GM21576 (cell line): ENCODE measurements at regions not wholly inside any gene's neighbourhood (a gene's known extent, or its start where the extent isn't known, plus 50 kb on each side); places are given as distances from the start of the nearest gene placed in this dataset.
A peak's percentile ranks its signal among the peaks of the same experiment; 100 is the strongest.
"Not testable (repeated sequence)": the region's sequence is repeated elsewhere in the genome, so short reads cannot be mapped to it uniquely, and the experiment has no call there.

Source experiments
- ATAC-seq: cut with Tn5 transposase; IDR thresholded peaks from one replicate; pipeline ENCODE4 v1.9.1; 2021; ENCODE audit warnings: mild to moderate bottlenecking, moderate library complexity; ENCODE audit not compliant: unreplicated experiment

- no peak for ATAC-seq
These were observed 85.5 kb downstream of the PRR15 start for GRCh38 chr7:29649028-29649716.

- ATAC-seq = no peak
These were observed 86.2 kb downstream of the PRR15 start for GRCh38 chr7:29649876-29650275.

GRCh38 chr7:29651477-29651876, 87.8 kb downstream of the PRR15 start:
- ATAC-seq = no peak

GRCh38 chr7:29652556-29652955, 88.9 kb downstream of the PRR15 start:
- no peak for ATAC-seq

GRCh38 chr7:29654340-29654739, 90.7 kb downstream of the PRR15 start:
- ATAC-seq = not testable (repeated sequence)

GRCh38 chr7:29657288-29657687, 93.7 kb downstream of the PRR15 start:
- no peak for ATAC-seq

GRCh38 chr7:29657856-29658255, 94.2 kb downstream of the PRR15 start:
- ATAC-seq = no peak

- not testable (repeated sequence) for ATAC-seq
These were observed 95.6 kb downstream of the PRR15 start for GRCh38 chr7:29659213-29659612.

- ATAC-seq = not testable (repeated sequence)
These were observed 99.3 kb downstream of the PRR15 start for GRCh38 chr7:29662899-29663298.

GRCh38 chr7:29664999-29665398, 101.4 kb downstream of the PRR15 start:
- not testable (repeated sequence) for ATAC-seq

GRCh38 chr7:29667096-29667669, 103.5 kb downstream of the PRR15 start:
- ATAC-seq = not testable (repeated sequence)

- ATAC-seq = not testable (repeated sequence)
These were observed 107.7 kb downstream of the PRR15 start for GRCh38 chr7:29671286-29671685.

- ATAC-seq = not testable (repeated sequence)
These were observed 110.0 kb downstream of the PRR15 start for GRCh38 chr7:29673635-29674034.

GRCh38 chr7:29674626-29675025, 111.0 kb downstream of the PRR15 start:
- not testable (repeated sequence) for ATAC-seq

GRCh38 chr7:29677254-29677653, 113.6 kb downstream of the PRR15 start:
- not testable (repeated sequence) for ATAC-seq

- not testable (repeated sequence) for ATAC-seq
These were observed 116.3 kb downstream of the PRR15 start for GRCh38 chr7:29679963-29680362.

- ATAC-seq = not testable (repeated sequence)
These were observed 117.0 kb downstream of the PRR15 start for GRCh38 chr7:29680601-29681000.

GRCh38 chr7:29684151-29684786, 120.6 kb downstream of the PRR15 start:
- peak; percentile 16 for ATAC-seq

- ATAC-seq = peak; percentile 68
These were observed 121.3 kb upstream of the WIPF3 start for GRCh38 chr7:29684787-29685650.

GRCh38 chr7:29685651-29686271, 120.5 kb upstream of the WIPF3 start:
- not testable (repeated sequence) for ATAC-seq

- not testable (repeated sequence) for ATAC-seq
These were observed 115.8 kb upstream of the WIPF3 start for GRCh38 chr7:29690510-29690909.
